ENCODE measurements at regions not wholly inside any gene's neighbourhood (a gene's known extent, or its start where the extent isn't known, plus 50 kb on each side); places are given as distances from the start of the nearest gene placed in this dataset.
"Not testable (repeated sequence)": the region's sequence is repeated elsewhere in the genome, so short reads cannot be mapped to it uniquely, and the experiment has no call there.

DNA sequence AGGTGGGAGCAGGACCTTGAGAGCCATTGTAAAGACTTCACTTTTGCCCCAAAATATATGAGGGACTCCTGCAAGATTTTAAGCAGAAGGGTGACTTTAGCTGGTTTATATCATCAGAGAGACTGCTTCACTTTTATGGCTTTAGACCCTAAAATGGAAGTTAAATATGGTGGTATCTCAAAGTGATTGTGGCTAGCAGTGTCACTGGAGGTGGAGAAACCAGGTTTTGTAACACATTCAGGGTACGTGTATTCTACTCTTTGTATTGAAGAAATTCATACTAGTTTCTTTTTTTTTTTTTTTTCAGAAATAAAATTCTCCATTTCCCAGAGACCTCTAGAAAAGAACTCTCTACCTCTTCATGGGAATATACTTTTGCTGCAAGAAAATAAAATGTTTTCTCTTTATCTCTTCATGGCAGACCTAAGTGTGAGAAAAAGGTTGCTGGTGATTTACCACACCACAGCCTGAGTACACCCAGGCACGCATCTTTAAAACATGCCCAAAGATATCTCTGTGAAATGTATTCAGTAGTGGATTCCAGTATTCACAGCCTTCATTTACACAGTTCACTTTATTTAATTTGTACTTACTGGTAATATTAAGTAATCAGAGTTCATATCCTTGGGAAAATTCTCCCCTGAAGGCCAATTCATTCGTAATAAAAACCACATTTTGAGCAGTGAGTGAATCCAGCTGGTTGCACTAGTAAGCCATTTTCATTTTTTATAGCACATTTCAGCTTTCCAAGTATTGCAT, 74.3 kb upstream of the GUCY1A1 start:
- peak; percentile 59 for DNase-seq (ENCODE audit: low read depth)

DNA sequence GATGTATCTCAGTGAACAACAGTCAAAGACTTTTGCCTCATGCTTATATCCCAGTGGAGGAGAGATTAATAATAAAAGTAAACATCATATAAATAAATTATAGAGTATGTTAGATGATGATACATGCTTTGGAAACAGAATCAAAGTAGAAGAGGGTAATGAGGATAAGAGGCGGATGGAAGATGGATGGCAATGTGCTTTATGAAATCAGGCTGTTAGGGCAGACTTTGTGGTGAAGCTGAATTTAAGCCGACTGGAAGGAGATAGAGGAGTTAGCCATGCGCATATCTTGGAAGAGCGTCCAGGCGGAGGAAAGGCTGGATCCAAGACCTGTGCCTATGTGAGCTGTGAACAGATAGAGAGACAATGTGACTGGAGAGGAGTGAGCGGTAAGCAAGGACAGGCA, 74.9 kb upstream of the GUCY1A1 start:
- no peak for DNase-seq (ENCODE audit: low read depth)

DNA sequence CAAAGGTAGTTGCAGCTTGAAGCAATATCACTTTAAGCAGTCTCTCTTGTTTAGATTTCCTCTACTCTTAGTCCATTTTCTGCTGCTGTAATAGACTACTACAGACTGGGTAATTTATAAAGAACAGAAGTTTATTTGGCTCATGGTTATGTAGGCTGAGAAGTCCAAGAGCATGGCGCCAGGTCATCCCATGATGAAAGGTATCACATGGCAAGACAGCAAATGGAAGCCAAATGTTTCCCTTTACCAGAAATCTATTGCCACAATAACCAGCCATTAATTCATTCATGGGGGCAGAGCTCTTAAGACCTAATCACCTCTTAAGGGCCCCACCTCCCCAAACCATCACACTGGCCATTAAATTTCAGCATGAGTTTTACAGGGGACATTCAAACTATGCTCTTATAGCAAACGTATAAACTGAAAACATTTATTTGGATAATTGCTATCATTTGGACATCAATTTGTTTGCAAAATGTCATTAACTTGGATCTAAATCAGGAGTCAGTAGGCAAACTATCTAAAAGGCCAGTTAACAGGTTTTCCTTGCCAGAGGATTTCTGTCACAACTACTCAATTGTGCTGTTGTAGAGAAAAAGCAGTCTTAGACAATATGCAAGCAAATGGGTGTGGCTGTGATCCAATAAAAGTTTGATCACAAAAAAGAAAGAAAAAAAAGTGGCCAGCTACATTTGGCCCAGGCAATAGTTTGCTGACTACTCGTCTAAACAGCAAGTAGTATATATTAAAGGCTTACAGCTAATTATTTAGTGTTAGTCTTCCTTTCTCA, 75.7 kb upstream of the GUCY1A1 start:
- DNase-seq (ENCODE audit: low read depth): no peak

DNA sequence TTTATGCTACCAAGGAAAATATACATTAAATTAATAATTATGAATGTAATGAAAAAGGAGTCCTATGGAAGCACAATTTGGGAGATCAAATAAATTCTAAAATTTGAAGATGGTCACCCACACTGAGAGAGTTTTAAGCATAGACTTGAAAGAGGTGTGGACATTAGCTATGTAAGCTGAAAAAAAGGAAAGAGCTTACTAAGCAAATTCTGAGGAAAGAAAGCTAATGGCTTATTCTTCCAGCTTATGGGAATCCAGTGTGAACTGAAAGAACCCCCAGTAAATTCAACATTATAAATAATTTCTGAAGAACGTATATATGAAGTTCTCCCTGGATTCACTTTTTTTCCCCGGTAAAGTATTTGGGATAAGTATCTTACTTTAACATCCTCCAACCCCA, 78.2 kb upstream of the GUCY1A1 start:
- DNase-seq (ENCODE audit: low read depth): no peak

DNA sequence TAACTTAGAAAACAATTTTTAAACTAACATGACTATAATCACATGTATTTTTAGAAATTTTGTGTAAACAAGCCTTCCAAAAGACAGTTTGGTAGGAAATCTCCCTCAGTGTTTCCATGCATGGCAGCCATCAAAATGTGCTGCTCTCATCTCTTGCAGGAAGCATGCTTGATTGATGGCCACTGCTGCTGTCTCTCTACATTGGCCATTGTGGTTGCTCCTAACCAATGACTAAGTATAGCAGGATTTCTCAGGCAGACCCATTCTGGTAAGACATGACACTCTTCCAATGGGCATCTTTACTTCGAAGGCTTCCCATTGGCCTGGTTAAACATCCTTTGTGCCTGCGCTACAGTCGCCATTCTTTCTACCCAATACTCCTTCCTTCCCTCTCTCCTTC, 78.9 kb upstream of the GUCY1A1 start:
- DNase-seq (ENCODE audit: low read depth): no peak

DNA sequence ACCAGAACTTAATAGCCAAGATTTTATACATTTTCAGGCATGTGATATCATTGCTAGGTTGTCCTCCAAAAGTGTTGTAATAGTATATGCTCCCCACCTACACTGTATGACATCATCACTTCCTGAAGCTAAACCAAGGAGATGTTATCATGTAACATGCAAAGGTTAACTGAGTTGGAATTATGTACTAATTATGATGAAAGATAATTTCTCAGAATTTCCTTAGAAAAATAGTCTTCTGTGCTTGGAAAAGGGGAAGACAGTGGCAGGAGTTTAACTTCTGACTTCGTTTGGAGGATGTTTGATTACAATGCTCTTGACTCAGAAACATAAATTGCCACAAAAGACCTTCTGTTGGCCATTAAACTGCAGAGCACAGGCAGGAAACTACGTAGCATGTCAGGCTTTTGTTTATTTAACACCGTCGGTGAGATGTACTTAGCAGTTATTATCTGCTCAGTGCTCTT, 83.6 kb upstream of the GUCY1A1 start:
- DNase-seq (ENCODE audit: low read depth): no peak

DNA sequence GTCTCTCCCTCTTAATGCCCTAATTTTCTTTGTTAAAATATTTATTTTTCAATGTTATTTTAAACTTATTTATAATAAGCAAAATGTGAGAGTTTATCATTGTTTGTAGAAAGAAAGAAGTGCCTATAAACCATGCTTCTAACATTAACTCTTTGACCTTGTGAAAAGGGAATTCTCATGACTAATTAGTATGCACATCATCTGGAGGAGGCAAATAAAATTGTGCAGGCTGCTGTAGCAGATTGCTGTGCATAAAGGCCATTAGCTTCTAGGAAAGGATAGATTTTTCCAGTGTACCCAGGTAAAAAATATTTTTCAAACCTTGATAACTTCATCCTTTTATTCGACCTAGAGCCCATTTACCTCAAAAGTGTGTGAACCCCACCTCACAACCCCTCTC, 84.6 kb upstream of the GUCY1A1 start:
- no peak for DNase-seq (ENCODE audit: low read depth)

DNA sequence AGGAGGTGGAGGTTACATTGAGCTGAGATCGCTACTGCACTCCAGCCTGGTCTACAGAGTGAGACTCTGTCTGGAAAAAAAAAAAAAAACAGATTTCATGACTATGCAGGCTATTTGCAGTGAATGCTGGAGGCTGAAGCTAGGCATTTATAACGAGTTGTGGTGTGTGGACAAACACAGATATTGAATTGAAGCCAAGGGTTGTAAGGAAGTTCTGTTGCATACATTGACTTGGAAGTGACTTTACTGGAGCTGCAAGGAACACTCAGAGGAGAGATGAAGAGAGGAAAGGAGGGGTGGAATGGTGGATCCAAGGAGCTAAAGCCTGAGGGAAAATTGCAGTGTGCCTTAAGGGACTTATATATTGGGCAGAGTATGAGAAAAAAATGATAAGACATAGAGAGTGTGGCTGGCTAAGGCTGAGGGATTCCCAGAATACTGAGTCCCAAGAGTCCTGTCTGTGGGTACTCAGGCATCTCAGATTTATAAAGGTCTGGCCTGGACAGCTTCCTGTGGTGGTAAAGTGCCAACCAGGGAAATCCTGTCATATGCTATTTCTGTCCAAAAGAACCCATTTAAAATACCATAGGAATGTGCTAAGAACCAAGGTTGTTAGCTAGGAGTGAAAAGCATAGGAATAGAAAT, 87.8 kb upstream of the GUCY1A1 start:
- peak; percentile 41 for DNase-seq (ENCODE audit: low read depth)

DNA sequence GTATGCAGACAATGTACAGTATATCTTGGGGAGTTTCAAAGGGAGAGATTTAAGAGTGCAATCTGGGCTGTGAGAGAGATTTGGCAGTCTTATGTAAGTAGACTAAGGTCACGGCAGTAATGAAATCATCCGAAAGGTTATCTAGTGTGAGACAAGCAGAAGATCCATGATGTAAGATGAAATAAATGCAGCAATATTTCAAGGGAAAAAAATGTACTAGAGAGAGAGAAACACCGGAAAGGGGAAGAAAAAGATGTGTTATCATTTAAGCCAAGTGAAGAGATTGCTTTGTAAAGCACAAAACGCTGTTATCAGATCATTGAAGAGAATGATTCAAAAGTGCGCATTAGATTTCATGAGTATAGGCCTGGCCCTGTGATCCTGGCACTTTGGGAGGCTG, 88.4 kb upstream of the GUCY1A1 start:
- no peak for DNase-seq (ENCODE audit: low read depth)

DNA sequence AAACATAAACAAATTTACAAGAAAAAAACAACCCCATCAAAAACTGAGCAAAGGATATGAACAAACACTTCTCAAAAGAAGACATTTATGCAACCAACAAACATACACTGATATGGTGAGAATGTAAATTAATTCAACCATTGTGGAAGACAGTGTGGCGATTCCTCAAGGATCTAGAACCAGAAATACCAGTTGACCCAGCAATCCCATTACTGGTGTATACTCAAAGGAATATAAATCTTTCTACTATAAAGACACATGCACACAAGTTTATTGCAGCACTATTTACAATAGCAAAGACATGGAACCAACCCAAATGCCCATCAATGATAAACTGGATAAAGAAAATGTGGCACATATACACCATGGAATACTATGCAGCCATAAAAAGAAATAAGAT, 92.3 kb upstream of the GUCY1A1 start:
- DNase-seq (ENCODE audit: low read depth): not testable (repeated sequence)

DNA sequence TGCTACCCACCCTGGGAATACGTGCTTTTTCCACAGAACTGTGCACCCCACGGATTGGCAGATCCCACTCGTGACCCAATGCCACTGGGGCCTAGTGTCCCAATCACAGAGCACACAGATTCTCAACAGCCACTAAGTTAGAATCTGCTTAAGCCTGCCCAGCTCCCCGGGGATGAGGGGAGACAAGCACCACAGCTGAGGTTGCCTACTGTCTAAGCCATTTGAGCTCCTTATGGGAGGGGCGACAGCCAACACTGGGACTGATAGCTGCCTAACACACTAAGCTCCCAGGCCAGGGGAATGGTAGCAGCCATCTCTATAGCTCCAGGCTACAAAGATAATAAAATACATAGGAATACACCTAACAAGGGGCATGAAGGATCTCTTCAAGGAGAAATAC, 93.5 kb upstream of the GUCY1A1 start:
- DNase-seq (ENCODE audit: low read depth): no peak

DNA sequence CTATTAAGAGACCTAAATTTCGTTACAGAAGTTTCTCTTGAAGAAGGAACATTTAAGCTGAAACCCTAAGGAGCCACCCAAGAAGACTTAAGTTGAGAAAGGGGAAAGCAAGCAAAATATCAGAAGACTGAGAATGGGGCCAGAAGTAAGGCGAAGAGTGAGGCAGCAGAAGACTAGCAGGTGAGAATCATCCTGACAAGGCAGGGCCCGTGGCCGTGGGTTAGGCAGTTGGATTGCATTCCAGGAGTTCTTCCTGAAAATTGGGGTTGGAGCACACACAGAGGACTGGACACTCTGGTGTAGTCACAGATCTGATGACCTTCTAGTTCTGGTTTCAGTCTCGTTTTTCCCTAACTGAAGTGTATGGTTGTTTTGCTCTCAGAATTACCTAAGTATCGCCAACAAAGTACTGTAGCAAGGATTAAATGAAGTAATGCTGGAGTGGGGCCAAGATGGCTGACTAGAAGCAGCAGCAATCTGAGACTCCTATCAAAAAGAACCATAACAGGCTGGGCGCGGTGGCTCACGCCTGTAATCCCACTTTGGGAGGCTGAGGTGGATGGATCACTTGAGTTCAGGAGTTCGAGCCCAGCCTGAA, 94.4 kb upstream of the GUCY1A1 start:
- no peak for DNase-seq (ENCODE audit: low read depth)

DNA sequence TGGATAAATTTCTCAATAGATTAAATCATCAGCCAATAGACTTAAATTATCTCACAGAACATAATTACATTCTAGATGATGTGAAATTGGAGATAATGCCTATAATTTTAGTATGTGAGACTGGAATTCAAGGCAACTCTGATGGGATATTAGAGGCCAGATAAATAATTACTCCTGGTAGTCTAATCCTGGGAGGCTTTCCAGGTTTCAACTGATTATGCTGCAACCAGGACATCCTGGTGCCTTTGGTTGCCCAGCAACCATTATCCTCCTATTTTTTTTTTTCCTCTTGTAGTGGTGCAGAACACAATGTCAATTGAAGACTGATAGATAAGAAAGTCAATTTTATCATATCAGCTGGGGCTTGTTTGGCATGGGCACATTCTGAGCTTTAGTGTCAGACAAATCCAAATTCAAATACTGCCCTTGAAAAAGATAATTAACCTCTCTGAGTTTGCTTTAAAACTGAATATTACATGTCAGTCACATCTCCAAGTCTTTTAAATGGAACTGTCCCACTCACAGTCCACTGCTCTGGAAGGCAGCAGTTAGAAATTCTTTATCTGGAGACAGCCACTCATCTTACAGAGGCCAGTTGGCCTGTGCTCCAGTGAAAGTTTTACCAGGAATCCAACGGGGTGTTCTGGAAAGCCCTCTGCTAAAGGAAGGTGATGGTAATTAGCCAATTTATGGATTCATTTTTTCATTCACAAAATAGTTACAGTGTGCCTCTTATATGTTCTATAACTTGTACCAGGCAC, 95.3 kb upstream of the GUCY1A1 start:
- DNase-seq (ENCODE audit: low read depth): no peak

DNA sequence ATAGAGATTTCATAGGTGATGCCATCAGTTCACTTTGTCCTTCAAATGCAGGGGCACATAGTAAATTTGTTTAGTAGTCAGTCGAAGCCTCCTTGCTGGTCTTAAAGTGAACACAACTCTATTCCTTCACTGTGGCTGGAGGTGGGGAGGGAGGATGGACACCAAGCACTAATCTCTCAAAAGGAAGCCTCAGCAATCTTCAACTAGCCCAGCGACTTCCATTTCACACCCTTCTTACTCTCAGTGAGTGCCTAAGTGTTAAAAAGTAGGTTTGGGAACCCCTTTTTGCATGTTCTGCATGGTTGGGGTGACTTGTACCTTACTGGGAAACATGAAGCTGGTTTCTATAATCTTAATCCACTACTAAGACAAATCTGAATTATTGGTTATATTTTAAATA, 96.0 kb upstream of the GUCY1A1 start:
- no peak for DNase-seq (ENCODE audit: low read depth)

DNA sequence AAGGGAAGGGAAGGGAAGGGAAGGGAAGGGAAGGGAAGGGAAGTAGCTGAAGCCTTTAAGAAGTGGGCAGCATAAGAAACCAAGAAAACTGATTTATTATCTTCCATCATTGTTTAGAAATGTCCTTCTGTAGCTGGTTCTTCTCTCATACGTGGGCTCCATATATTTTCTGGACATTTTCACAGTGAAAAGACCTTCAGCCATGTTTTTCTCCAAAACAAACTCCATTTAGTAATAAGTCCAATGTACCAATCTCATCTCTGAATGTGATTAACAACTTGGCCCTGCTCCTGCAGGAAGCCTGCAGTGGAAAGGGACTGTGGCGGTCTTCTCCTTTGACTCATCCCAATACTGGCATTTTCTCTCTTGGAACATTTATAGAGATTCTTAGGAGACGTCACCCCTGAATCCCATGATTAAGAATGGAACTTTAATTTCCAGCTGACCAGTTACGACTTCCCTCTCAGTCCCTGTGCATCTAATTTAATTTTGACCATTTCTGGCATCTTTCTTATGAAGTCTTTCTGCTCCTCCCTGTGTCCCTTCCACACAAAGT, 96.6 kb upstream of the GUCY1A1 start:
- peak; percentile 65 for DNase-seq (ENCODE audit: low read depth)

DNA sequence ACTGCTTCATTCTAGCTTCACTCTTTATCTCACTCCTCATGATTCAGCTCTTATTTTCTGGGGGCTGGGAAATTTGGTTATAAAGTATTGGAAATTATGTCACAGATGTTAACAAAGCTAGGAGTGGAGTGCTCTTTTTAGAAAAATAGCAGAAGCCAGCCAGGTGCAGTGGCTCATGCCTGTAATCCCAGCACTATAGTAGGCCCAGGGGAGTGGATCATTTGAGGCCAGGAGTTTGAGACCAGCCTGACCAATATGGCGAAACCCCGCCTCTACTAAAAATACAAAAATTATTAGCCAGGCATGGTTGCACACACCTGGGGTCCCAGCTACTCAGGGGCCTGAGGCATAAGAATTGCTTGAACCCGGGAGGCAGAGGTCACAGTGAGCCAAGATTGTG, 97.2 kb upstream of the GUCY1A1 start:
- no peak for DNase-seq (ENCODE audit: low read depth)

DNA sequence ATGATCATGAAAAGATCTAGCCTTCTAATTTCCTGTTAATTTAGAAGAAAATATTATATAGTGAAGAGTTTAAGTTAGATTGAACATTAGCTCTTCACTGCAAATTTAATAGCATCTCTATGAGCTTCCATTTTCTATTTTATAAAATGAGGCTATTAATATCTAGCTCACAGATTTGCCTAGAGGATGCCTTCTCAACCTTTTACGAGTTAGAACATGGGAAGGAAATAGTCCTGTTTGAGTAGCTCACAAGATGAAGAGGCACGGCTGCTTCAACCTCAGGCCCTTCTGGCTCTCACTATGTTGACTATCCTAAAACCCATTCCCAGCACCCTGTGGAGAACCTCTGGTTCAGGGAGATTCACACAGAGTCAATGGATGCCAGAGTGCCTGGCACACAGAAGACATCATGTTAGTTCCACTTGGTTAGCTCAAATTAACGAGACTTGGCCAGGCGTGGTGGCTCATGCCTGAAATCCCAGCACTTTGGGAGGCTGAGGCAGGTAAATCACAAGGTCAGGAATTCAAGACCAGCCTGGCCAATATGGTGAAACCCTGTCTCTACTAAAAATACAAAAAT, 97.9 kb upstream of the GUCY1A1 start:
- no peak for DNase-seq (ENCODE audit: low read depth)

DNA sequence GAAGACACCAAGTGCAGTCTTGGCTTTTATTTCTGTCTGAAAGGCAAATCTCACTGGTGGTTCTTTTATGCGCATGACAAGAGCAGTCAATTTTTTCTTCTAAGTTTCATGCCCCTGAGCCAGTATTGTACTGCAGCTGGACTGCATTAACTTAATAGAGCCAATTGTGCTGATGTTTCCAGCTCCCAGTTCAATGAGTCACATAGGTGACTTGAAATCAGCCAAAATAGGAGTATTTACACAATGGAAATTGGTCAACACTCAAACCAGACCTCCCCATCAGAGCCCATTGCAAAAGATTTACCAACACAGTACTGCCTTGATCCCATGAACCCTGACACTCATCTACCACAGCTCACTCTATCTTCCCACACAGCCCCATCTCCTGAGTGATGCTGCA, 100.3 kb upstream of the GUCY1A1 start:
- DNase-seq (ENCODE audit: low read depth): no peak

DNA sequence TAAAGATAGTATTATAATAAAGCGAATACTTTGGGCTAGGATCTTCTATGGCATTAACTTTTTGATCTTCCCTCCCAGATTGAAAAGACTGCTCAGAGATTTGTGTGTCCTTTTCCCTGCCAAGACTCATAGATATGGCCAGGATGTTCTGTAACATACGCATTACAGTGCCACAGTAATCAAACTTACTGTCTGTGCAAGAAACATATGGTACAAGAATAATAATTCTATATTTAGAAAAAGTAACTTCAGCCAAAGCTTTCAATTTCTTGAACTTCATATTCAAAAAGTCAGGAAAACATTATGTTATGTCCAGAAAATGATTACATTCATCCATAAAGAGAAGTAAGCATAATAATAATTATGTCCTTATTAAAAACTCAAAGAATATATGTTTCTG, 100.9 kb upstream of the GUCY1A1 start:
- DNase-seq (ENCODE audit: low read depth): no peak

DNA sequence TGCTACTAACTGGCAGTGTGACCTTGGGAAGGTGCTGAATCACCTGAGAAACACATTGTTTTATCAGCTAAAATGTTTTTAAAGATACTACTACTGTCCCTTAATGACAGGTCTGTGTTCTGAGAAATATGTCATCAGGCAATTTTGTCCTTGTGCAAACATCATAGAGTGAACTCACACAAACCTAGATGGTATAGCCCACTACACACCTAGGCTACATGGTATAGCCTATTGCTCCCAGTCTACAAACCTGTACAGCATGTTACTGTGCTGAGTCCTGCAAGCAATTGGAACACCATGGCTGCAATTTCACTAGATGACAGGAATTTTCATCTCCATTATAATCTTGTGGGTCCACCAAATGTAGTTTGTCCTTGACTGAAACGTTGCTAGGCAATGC, 101.3 kb upstream of the GUCY1A1 start:
- no peak for DNase-seq (ENCODE audit: low read depth)

DNA sequence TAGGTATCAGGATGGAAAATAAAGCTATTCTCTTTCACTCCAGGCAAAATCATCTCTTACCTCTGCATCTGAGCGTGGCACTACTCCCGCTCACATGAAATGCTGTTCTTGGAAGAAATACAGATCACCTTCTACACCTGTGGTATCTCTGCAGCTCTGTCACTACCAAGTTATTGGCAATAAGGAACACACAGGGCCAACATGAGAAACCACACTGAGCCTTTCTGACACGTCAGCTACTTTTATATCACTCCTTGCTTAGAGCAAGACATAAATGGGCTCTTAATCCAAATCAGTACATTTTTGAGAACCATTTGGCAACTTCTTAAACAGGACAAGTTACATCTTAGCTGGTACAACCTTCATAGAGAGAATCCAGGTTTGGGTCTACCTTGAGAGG, 101.8 kb upstream of the GUCY1A1 start:
- DNase-seq (ENCODE audit: low read depth): no peak

Data from stromal cell of bone marrow (primary cell).